ENCODE measurements at regions not wholly inside any gene's neighbourhood (a gene's known extent, or its start where the extent isn't known, plus 50 kb on each side); places are given as distances from the start of the nearest gene placed in this dataset.

GRCh38 chr7:114787556-114787955 lies 134.3 kb upstream of the MDFIC start:
- DNase-seq (ENCODE audit: low spot score) = no peak
- ChIA-PET POLR2A (ENCODE audit: low non-redundant PET) (no interaction called here), CTCF (no interaction called here)
- no TSS peak for BruUV-seq (replicated peaks)
- TF ChIP-seq CTCF (conservative IDR thresholded peaks at IDR 0.05; ENCODE audit: low read depth, low read length) (no peak), EZH2 (IDR thresholded peaks at IDR 0.05; ENCODE audit: borderline replicate concordance, low read depth, low read length, poor library complexity, severe bottlenecking) (no peak)
- intact Hi-C loops (cut with micrococcal nuclease; ENCODE audit: unreplicated experiment) = no loop called here
- no peak overlapping the region for H3K27ac ChIP-seq (ENCODE audit: low read depth, low read length, poor library complexity, severe bottlenecking)
- H3K36me3 ChIP-seq (ENCODE audit: insufficient read depth, low read length, poor library complexity, severe bottlenecking) = no peaks in the 10 kb centered on the region
- H3K9me3 ChIP-seq (ENCODE audit: low read depth, low read length, poor library complexity, severe bottlenecking) = no peaks in the 10 kb centered on the region
- H3K27me3 ChIP-seq (replicated peaks; ENCODE audit: insufficient read depth, low read depth, low read length, poor library complexity) = no peaks in the 10 kb centered on the region
- no peak overlapping the region for H3K4me3 ChIP-seq (ENCODE audit: low read depth, low read length, poor library complexity, severe bottlenecking)
- no peaks in the 10 kb centered on the region for H3K4me1 ChIP-seq (ENCODE audit: insufficient read depth, low read length, poor library complexity, severe bottlenecking)

- Histone ChIP-seq H3K4me3 (ENCODE audit: low read depth, low read length, poor library complexity, severe bottlenecking) (no peak overlapping the region), H3K27ac (ENCODE audit: low read depth, low read length, poor library complexity, severe bottlenecking) (no peak overlapping the region), H3K4me1 (ENCODE audit: insufficient read depth, low read length, poor library complexity, severe bottlenecking) (no peaks in the 10 kb centered on the region), H3K27me3 (replicated peaks; ENCODE audit: insufficient read depth, low read depth, low read length, poor library complexity) (no peaks in the 10 kb centered on the region), H3K36me3 (ENCODE audit: insufficient read depth, low read length, poor library complexity, severe bottlenecking) (no peaks in the 10 kb centered on the region), H3K9me3 (ENCODE audit: low read depth, low read length, poor library complexity, severe bottlenecking) (no peaks in the 10 kb centered on the region)
- TF ChIP-seq EZH2 (IDR thresholded peaks at IDR 0.05; ENCODE audit: borderline replicate concordance, low read depth, low read length, poor library complexity, severe bottlenecking) = no peak
- TF ChIP-seq CTCF (conservative IDR thresholded peaks at IDR 0.05; ENCODE audit: low read depth, low read length) = no peak
- intact Hi-C loops (cut with micrococcal nuclease; ENCODE audit: unreplicated experiment) = no loop called here
- no peak for DNase-seq (ENCODE audit: low spot score)
- BruUV-seq (replicated peaks) = no TSS peak
- POLR2A ChIA-PET (ENCODE audit: low non-redundant PET) = no interaction called here
- CTCF ChIA-PET = no interaction called here
Observed at GRCh38 chr7:114788706-114789105, 133.2 kb upstream of the MDFIC start.

- no peak for DNase-seq (ENCODE audit: low spot score)
- CTCF ChIA-PET = no interaction called here
Observed at GRCh38 chr7:114789161-114789560, 132.7 kb upstream of the MDFIC start.

More at GRCh38 chr7:114789161-114789560, 132.7 kb upstream of the MDFIC start:
- Histone ChIP-seq H3K4me3 (ENCODE audit: low read depth, low read length, poor library complexity, severe bottlenecking) (no peak overlapping the region), H3K9me3 (ENCODE audit: low read depth, low read length, poor library complexity, severe bottlenecking) (no peaks in the 10 kb centered on the region), H3K4me1 (ENCODE audit: insufficient read depth, low read length, poor library complexity, severe bottlenecking) (no peaks in the 10 kb centered on the region), H3K27me3 (replicated peaks; ENCODE audit: insufficient read depth, low read depth, low read length, poor library complexity) (no peaks in the 10 kb centered on the region), H3K36me3 (ENCODE audit: insufficient read depth, low read length, poor library complexity, severe bottlenecking) (no peaks in the 10 kb centered on the region), H3K27ac (ENCODE audit: low read depth, low read length, poor library complexity, severe bottlenecking) (no peak overlapping the region)
- POLR2A ChIA-PET (ENCODE audit: low non-redundant PET) = no interaction called here
- TF ChIP-seq EZH2 (IDR thresholded peaks at IDR 0.05; ENCODE audit: borderline replicate concordance, low read depth, low read length, poor library complexity, severe bottlenecking) (no peak), CTCF (conservative IDR thresholded peaks at IDR 0.05; ENCODE audit: low read depth, low read length) (no peak)
- intact Hi-C loops (cut with micrococcal nuclease; ENCODE audit: unreplicated experiment) = no loop called here
- BruUV-seq (replicated peaks) = no TSS peak

Data from A673 (cell line).